SK-N-SH (cell line): ENCODE measurements at regions not wholly inside any gene's neighbourhood (a gene's known extent, or its start where the extent isn't known, plus 50 kb on each side); places are given as distances from the start of the nearest gene placed in this dataset.

Source experiments
- CTCF ChIA-PET: fragments of 300-600, 350-600 bp; formaldehyde crosslinking; extraction: SDS; loops from one replicate; lab custom pipeline; 2021; lab: Yijun Ruan, JAX
- POLR2A ChIA-PET: fragments of 350-600 bp; sonication (Branson Sonifier 250); formaldehyde crosslinking; extraction: SDS; loops from one replicate; lab custom pipeline; 2020; ENCODE audit warnings: antibody characterized with exemption, inconsistent platforms; lab: Yijun Ruan, JAX
- DNase-seq: peaks from one replicate; pipeline ENCODE4 v3.0.0; 2012
- H2AFZ ChIP-seq: fragments of 200-600 bp; sonication (generic); 2 replicates; pipeline ENCODE4 v1.8.1; 2016; ENCODE audit warnings: antibody characterized with exemption, mild to moderate bottlenecking, low read depth
- H3F3A ChIP-seq: fragments of 200-600 bp; sonication (generic); replicated peaks from 2 replicates; pipeline ENCODE3; 2016; ENCODE audit warnings: antibody characterized with exemption, mild to moderate bottlenecking; ENCODE audit not compliant: insufficient read depth
- H3K27ac ChIP-seq, 2 experiments: fragments of 200-500 bp in 1 of 2; fragments of 200-600 bp in 1 of 2; sonication (Bioruptor generic) in 1 of 2; sonication (generic), shearing (Covaris generic) in 1 of 2; 2 replicates each; pipeline versions ENCODE4 v1.5.1 to v1.6.1; 2014 to 2016; ENCODE audit warnings: low read depth in 2 of 2, inconsistent platforms in 1 of 2, low read length in 1 of 2, mild to moderate bottlenecking in 1 of 2, mixed read lengths in 1 of 2
- H3K27me3 ChIP-seq: fragments of 200-600 bp; sonication (generic), shearing (Covaris generic); 2 replicates; pipeline ENCODE4 v1.6.1; 2016; ENCODE audit warnings: mixed run types; ENCODE audit not compliant: insufficient read depth
- H3K36me3 ChIP-seq, 2 experiments: fragments of 200-500 bp in 1 of 2; fragments of 200-600 bp in 1 of 2; sonication (Bioruptor generic) in 1 of 2; sonication (generic) in 1 of 2; replicated peaks in 1 of 2; 2 replicates each; pipeline versions ENCODE3 to v1.5.1; 2014 to 2016; ENCODE audit warnings: low read length in 1 of 2, mild to moderate bottlenecking in 1 of 2; ENCODE audit not compliant: insufficient read depth in 2 of 2, control insufficient read depth in 1 of 2
- H3K4me1 ChIP-seq, 2 experiments: fragments of 200-500 bp in 1 of 2; fragments of 200-600 bp in 1 of 2; sonication (Bioruptor generic) in 1 of 2; sonication (generic), shearing (Covaris generic) in 1 of 2; 2 replicates each; pipeline versions ENCODE4 v1.5.1 to v1.6.1; 2014 to 2016; ENCODE audit warnings: low read depth in 1 of 2, low read length in 1 of 2, mixed run types in 1 of 2; ENCODE audit not compliant: insufficient read depth in 2 of 2, control insufficient read depth in 1 of 2
- H3K4me2 ChIP-seq: fragments of 200-600 bp; sonication (generic), shearing (Covaris generic); 2 replicates; pipeline ENCODE4 v1.6.1; 2017; ENCODE audit warnings: mixed run types
- H3K4me3 ChIP-seq, 2 experiments: fragments of 200-500 bp in 1 of 2; fragments of 200-600 bp in 1 of 2; sonication (Bioruptor generic) in 1 of 2; sonication (generic), shearing (Covaris generic) in 1 of 2; 2 replicates each; pipeline versions ENCODE4 v1.5.1 to v1.8.1; 2014 to 2016; ENCODE audit warnings: low read depth in 2 of 2, inconsistent platforms in 1 of 2, low read length in 1 of 2, mild to moderate bottlenecking in 1 of 2, mixed read lengths in 1 of 2, moderate library complexity in 1 of 2
- H3K79me2 ChIP-seq: fragments of 200-600 bp; sonication (generic); 2 replicates; pipeline ENCODE4 v1.8.1; 2017; ENCODE audit warnings: mild to moderate bottlenecking; ENCODE audit not compliant: insufficient read depth
- H3K9ac ChIP-seq: fragments of 200-600 bp; sonication (generic); 2 replicates; pipeline ENCODE4 v1.6.1; 2017; ENCODE audit warnings: mixed run types
- H3K9me2 ChIP-seq: fragments of 200-600 bp; sonication (generic); 2 replicates; pipeline ENCODE4 v1.6.1; 2017; ENCODE audit warnings: mixed run types
- H3K9me3 ChIP-seq: fragments of 200-600 bp; sonication (generic); 2 replicates; pipeline ENCODE4 v1.6.1; 2017; ENCODE audit warnings: mixed run types, mild to moderate bottlenecking, moderate library complexity
- H4K20me1 ChIP-seq: fragments of 200-600 bp; sonication (generic); 2 replicates; pipeline ENCODE4 v1.6.1; 2017; ENCODE audit warnings: mild to moderate bottlenecking, mixed run types; ENCODE audit not compliant: insufficient read depth
- CHD2 ChIP-seq: fragments of 150-350 bp; IDR thresholded peaks from 2 replicates; pipeline ENCODE4 v1.6.1; 2018; ENCODE audit warnings: low read length; ENCODE audit not compliant: partially characterized antibody
- CTCF ChIP-seq: fragments of 200-600 bp; sonication (generic); IDR thresholded peaks from 2 replicates; pipeline ENCODE4 v1.6.1; 2017; ENCODE audit warnings: antibody characterized with exemption, mild to moderate bottlenecking, moderate library complexity
- MAX ChIP-seq: IDR thresholded peaks from 2 replicates; pipeline ENCODE4 v1.4.0; 2012; ENCODE audit warnings: low read depth
- RAD21 ChIP-seq: IDR thresholded peaks from 2 replicates; pipeline ENCODE4 v1.6.1; 2012; ENCODE audit warnings: mild to moderate bottlenecking, low read length
- SMC3 ChIP-seq: IDR thresholded peaks from 2 replicates; pipeline ENCODE4 v1.6.1; 2012; ENCODE audit warnings: low read depth, low read length, improper control_type of control experiment
- TAF1 ChIP-seq: IDR thresholded peaks from 2 replicates; pipeline ENCODE4 v1.6.1; 2012; ENCODE audit warnings: low read depth, mild to moderate bottlenecking, low read length, moderate library complexity, borderline replicate concordance
- USF1 ChIP-seq: IDR thresholded peaks from 2 replicates; pipeline ENCODE4 v1.4.0; 2012; ENCODE audit warnings: low read depth, borderline replicate concordance
- ZBTB33 ChIP-seq: IDR thresholded peaks from 2 replicates; pipeline ENCODE4 v1.4.0; 2012; ENCODE audit warnings: low read depth, borderline replicate concordance
- WGBS: methylation state at CpG from one replicate; pipeline ENCODE4 v1.1.6; 2017; ENCODE audit warnings: low lambda C conversion rate; 5-methylcytosine and 5-hydroxymethylcytosine counted together

GRCh38 chr4:26069218-26069617 is 155.2 kb downstream of the SMIM20 start:
- H3K27ac ChIP-seq = no peak overlapping the region
- H4K20me1 ChIP-seq = no peaks in the 10 kb centered on the region
- DNase-seq = peak; percentile 62
- no peak overlapping the region; a peak in 1 of 4 replicates for H3K4me3 ChIP-seq
- no peak for TF ChIP-seq MAX
- TF ChIP-seq USF1 = no peak
- TF ChIP-seq RAD21 = peak; percentile 62
- TF ChIP-seq CTCF = peak; percentile 48
- TF ChIP-seq SMC3 = peak; percentile 37
- peaks cover 6% of the 10 kb centered on the region; the same call in 1 of the 2 replicates for H3K27me3 ChIP-seq
- H3K4me2 ChIP-seq = no peak overlapping the region
- H3K9me2 ChIP-seq = no peaks in the 10 kb centered on the region
- H3K79me2 ChIP-seq = no peaks in the 10 kb centered on the region
- H3K36me3 ChIP-seq = no peaks in the 10 kb centered on the region
- H3K9me3 ChIP-seq = no peaks in the 10 kb centered on the region
- ChIA-PET CTCF (interaction anchor here (0.7 to 2.3 kb wide), 13 partner anchors 10 to 350 kb away, joined by 3 to 21 read pairs (median 4); no protein-coding TSS in a partner anchor), POLR2A (no interaction called here)
- H3F3A ChIP-seq = no peaks in the 10 kb centered on the region
- WGBS = 40% methylated on average over 4 of the region's 4 CpGs
- no peak overlapping the region for H2AFZ ChIP-seq
- H3K9ac ChIP-seq = no peak overlapping the region
- peaks cover 0 to 6% of the 10 kb centered on the region in 2 experiments; a peak in 1 of 4 replicates for H3K4me1 ChIP-seq

DNA sequence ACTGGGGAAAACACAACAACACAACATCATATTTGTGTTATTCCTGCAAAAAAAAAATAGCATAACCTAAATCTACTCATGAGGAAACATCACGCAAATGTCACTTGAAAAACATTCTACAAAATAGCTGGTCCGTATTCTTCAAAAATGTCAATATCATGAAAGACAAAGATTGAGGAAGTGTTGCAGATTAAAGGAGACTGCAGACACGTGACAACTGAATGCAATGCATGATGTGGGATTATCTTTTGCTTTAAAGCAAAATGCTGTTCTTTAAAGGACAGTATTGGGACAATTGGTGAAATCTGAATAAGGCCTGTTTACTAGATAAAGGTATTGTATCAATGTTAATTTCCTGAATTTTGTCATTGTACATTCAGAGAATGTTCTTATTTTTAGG is 157.7 kb downstream of the SMIM20 start:
- no peaks in the 10 kb centered on the region for H3K36me3 ChIP-seq
- H4K20me1 ChIP-seq = no peaks in the 10 kb centered on the region
- H2AFZ ChIP-seq = no peak overlapping the region
- H3K27ac ChIP-seq = no peak overlapping the region
- TF ChIP-seq TAF1 = no peak
- TF ChIP-seq CHD2 = no peak
- TF ChIP-seq ZBTB33 = no peak
- H3K9me2 ChIP-seq = no peaks in the 10 kb centered on the region
- H3K27me3 ChIP-seq = peaks cover 11% of the 10 kb centered on the region; the same call in 1 of the 2 replicates
- H3K9me3 ChIP-seq = no peaks in the 10 kb centered on the region
- WGBS = 70% methylated on average over 3 of the region's 3 CpGs
- DNase-seq = no peak
- H3K4me1 ChIP-seq = peaks cover 0 to 6% of the 10 kb centered on the region in 2 experiments; a peak in 1 of 4 replicates
- no peak overlapping the region for H3K9ac ChIP-seq
- CTCF ChIA-PET = interaction anchor here (2.4 kb wide), 1 partner anchor 11 kb away, joined by 15 read pairs; no protein-coding TSS in a partner anchor
- no peaks in the 10 kb centered on the region for H3F3A ChIP-seq
- H3K4me3 ChIP-seq = no peak overlapping the region
- H3K4me2 ChIP-seq = no peak overlapping the region
- no peaks in the 10 kb centered on the region for H3K79me2 ChIP-seq
- POLR2A ChIA-PET = no interaction called here
